IPS-18a (cell line): ENCODE measurements at regions not wholly inside any gene's neighbourhood (a gene's known extent, or its start where the extent isn't known, plus 50 kb on each side); places are given as distances from the start of the nearest gene placed in this dataset.

Source experiments
- H3K27ac ChIP-seq: one replicate; pipeline ENCODE4 v1.5.1; 2013; ENCODE audit warnings: low read length
- H3K27me3 ChIP-seq: one replicate; pipeline ENCODE4 v1.6.1; 2013; ENCODE audit warnings: mild to moderate bottlenecking, low read length; ENCODE audit not compliant: control insufficient read depth, insufficient read depth
- H3K36me3 ChIP-seq: one replicate; pipeline ENCODE4 v1.6.1; 2013; ENCODE audit warnings: low read depth, low read length; ENCODE audit not compliant: control insufficient read depth
- H3K4me1 ChIP-seq: one replicate; pipeline ENCODE4 v1.6.1; 2013; ENCODE audit warnings: low read depth, low read length; ENCODE audit not compliant: control insufficient read depth
- H3K4me3 ChIP-seq: one replicate; pipeline ENCODE4 v1.5.1; 2013; ENCODE audit warnings: low read length
- H3K9ac ChIP-seq: one replicate; pipeline ENCODE4 v1.6.1; 2013; ENCODE audit warnings: mild to moderate bottlenecking, low read length, moderate library complexity
- H3K9me3 ChIP-seq: one replicate; pipeline ENCODE4 v1.6.1; 2013; ENCODE audit warnings: low read depth, low read length; ENCODE audit not compliant: control insufficient read depth

DNA sequence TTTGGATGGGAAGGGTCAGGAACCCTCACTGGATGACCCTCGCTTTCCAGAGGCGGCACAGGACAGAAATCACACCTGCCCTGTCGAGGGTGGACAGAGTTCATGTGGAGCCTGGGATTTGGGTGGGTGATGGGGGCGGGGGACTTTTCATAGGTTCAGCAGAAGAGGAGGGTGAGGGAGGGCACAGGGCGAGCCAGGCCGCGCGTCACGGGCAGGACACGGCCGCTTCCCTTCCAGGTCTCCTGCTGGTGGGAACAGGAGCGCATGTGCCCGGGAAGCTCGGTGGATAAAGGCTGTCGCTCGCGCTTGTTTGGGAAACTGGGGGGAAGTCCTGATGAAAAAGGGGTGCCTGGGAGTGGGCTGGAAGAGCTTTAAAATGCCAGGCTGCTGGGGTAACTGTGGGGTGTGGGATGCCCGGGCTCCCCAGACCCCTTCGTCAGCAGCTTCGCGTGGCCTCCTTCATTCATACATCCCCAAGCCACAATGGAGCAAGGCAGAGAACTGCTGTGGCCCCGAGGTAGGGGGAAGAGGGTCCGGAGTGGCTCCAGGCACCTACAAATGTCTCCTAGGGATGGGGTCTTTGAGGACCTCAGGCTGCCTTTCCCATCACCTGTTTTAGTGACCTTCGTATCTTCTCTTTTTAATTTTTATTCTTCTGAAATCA, 102.2 kb downstream of the DACT2 start:
- Histone ChIP-seq H3K27ac (no peak overlapping the region), H3K9ac (no peak overlapping the region)

DNA sequence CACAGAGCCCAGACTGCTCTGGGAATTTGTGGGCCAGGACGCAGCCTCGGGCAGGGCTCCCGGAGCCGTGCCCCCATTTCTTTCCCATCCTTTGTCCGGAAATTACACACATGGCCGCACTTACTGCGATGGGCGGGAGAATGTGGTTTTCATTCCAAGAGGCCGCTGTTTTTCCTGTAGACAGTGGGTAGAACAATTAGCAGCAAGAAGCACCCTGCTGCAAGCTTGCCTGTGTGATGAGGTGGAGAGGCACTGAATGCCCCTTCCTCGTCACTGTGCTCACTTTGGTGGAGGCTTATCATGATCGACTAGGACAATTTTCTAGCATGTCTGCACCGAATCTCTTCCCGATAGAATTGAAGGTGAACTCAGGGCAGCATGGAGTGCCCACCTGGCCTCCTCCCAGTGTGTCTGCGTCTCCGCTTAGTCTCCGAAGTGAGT, 102.8 kb downstream of the DACT2 start:
- H3K4me1 ChIP-seq: peaks cover 19% of the 10 kb centered on the region
- H3K9me3 ChIP-seq: no peaks in the 10 kb centered on the region
- H3K36me3 ChIP-seq: no peaks in the 10 kb centered on the region
- no peaks in the 10 kb centered on the region for H3K27me3 ChIP-seq
- H3K27ac ChIP-seq: no peak overlapping the region
- H3K4me3 ChIP-seq: no peak overlapping the region
- H3K9ac ChIP-seq: no peak overlapping the region

More for the DNA sequence above, 102.2 kb downstream of the DACT2 start:
- no peak overlapping the region for H3K4me3 ChIP-seq
- no peaks in the 10 kb centered on the region for H3K9me3 ChIP-seq
- H3K36me3 ChIP-seq: no peaks in the 10 kb centered on the region
- peaks cover 19% of the 10 kb centered on the region for H3K4me1 ChIP-seq
- H3K27me3 ChIP-seq: no peaks in the 10 kb centered on the region

DNA sequence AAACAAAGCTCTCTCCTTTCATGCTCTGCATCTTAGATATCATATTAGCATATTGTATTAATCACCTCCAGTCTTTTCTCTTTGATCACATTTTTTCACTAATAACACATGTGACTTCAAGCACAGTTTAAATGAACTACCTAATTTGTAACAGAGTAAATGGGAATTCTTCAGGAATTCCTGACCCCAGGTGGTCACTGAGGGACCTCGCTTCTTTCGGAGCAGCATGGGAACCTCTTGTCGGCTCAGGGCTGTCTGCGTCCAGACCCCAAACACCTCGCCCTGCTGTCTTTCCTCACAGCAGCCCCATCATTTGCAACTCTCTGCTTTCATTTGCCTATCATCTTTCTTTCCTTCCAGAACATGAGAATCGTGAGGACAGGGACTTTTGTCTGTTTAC, 103.5 kb downstream of the DACT2 start:
- H3K27me3 ChIP-seq: no peaks in the 10 kb centered on the region
- no peak overlapping the region for H3K4me3 ChIP-seq
- peaks cover 19% of the 10 kb centered on the region for H3K4me1 ChIP-seq
- H3K36me3 ChIP-seq: no peaks in the 10 kb centered on the region
- no peaks in the 10 kb centered on the region for H3K9me3 ChIP-seq
- H3K9ac ChIP-seq: no peak overlapping the region
- no peak overlapping the region for H3K27ac ChIP-seq

DNA sequence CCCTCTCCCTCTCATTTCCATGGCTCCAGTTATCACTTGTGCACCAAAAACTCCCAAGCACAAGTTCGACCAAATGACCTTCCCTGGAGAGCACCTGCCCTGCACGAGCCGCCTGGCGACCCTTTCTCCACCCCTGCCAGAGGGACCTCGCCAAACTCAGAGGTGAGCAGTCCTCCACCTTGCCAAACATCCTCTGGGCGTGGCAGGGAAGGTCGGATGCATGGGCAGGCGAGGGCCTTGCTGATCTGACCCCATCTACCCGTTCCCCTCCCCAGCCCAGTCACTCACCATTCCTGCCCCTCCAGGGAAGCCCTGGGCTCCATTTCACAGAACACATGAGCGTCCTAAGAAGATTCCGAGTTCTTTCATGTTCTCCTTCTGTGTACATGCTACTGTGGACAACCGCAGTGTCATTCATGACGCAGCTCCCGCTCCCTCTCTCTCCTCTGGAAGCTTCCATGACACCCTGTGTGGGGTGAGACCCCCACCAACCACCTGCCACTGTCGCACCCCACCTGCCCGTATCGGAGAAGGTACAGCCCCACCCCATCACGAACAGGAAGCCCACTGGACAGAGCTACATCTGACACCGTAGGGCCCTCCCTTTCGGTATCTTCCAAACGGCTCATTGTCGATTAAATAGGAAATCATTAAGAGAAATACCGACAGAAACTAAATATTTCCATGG, 104.3 kb downstream of the DACT2 start:
- Histone ChIP-seq H3K27ac (no peak overlapping the region), H3K9me3 (no peaks in the 10 kb centered on the region), H3K27me3 (no peaks in the 10 kb centered on the region), H3K36me3 (no peaks in the 10 kb centered on the region), H3K9ac (no peak overlapping the region), H3K4me1 (peaks cover 20% of the 10 kb centered on the region), H3K4me3 (no peak overlapping the region)

DNA sequence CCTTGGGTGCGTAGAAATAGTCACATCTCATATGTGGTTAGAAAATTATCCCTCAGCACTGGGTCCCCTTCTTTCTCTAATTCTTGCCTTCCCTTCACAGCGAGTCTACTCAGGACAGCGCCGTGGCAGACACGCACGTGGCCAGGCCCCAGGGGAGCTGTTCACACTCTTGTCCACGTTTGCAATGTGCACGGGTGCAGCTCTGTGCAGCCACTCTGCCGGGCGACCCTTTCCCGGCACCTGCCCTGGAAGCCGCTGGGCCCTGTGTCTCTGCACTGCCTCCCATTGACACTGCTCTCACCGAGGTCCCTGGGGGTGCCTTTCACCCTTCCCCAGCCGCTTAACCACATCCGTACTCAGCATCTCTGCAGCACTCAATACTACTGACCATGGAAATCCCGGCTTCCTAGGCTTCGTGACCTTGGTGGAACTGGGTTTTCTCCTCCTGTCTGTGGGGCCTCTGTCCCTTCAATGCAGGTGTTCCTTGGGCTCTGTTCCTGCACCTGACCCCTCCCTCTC, 104.9 kb downstream of the DACT2 start:
- no peaks in the 10 kb centered on the region for H3K36me3 ChIP-seq
- H3K27ac ChIP-seq: no peak overlapping the region
- H3K9ac ChIP-seq: no peak overlapping the region
- H3K4me1 ChIP-seq: peaks cover 26% of the 10 kb centered on the region
- no peaks in the 10 kb centered on the region for H3K27me3 ChIP-seq
- no peak overlapping the region for H3K4me3 ChIP-seq
- no peaks in the 10 kb centered on the region for H3K9me3 ChIP-seq

DNA sequence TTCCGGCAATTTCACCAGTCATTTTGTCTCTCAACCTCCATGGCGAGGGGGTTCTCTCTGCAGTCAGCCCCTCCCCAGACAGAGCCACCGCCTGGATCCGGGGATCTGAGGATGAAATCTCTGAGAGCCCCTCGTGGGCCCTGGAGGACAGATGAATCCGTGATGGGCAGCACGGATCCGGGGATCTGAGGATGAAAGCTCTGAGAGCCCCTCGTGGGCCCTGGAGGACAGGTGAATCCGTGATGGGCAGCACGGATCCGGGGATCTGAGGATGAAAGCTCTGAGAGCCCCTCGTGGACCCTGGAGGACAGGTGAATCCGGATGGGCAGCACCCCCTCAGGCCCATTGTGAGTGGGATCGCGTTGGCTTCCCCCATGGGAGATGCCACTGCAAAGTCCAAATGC, 106.5 kb downstream of the DACT2 start:
- H3K27me3 ChIP-seq: peaks cover 3% of the 10 kb centered on the region
- no peak overlapping the region for H3K27ac ChIP-seq
- H3K36me3 ChIP-seq: no peaks in the 10 kb centered on the region
- H3K4me3 ChIP-seq: no peak overlapping the region
- H3K9me3 ChIP-seq: no peaks in the 10 kb centered on the region
- H3K9ac ChIP-seq: no peak overlapping the region
- peaks cover 32% of the 10 kb centered on the region for H3K4me1 ChIP-seq

DNA sequence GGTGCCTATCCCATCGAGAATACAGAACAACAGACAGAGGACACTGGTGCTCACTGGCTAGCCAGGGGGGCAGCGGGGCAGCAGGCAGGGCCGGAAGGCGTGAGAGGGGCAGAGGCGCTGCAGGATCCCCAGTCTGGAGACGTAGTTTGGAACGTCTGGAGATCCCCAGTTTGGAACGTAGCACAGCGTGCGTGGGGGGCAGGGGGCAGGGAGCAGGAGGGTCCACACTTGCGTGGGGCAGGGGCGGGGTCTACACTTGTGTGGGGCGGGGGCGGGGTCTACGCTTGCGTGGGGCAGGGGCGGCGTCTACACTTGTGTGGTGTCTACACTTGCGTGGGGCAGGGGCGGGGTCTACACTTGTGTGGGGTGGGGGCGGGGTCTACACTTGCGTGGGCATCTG, 107.2 kb downstream of the DACT2 start:
- no peak overlapping the region for H3K27ac ChIP-seq
- H3K4me3 ChIP-seq: no peak overlapping the region
- H3K9ac ChIP-seq: no peak overlapping the region
- peaks cover 32% of the 10 kb centered on the region for H3K4me1 ChIP-seq
- H3K36me3 ChIP-seq: no peaks in the 10 kb centered on the region
- peaks cover 11% of the 10 kb centered on the region for H3K27me3 ChIP-seq
- H3K9me3 ChIP-seq: no peaks in the 10 kb centered on the region

DNA sequence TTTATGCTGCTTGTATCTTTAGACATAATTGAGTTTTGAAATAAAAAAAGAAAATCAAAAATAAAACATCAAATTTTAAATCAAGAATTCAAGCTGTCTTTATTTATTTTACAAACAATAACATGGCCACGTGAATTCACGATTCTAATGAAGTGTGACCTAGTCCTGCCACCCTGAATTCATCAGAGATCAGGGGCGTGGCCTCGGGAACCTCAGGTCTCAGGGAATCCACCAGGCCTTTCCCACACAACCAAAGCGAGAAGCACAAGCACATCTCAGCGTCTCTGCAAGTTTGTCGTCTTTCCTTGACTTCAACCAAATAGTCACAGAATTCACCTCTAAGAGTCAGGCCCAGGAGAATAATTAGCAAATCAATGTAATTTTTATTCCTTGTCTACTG, 107.9 kb downstream of the DACT2 start:
- no peak overlapping the region for H3K9ac ChIP-seq
- H3K9me3 ChIP-seq: no peaks in the 10 kb centered on the region
- H3K4me1 ChIP-seq: peaks cover 27% of the 10 kb centered on the region
- H3K27ac ChIP-seq: no peak overlapping the region
- H3K27me3 ChIP-seq: peaks cover 16% of the 10 kb centered on the region
- H3K4me3 ChIP-seq: no peak overlapping the region
- H3K36me3 ChIP-seq: no peaks in the 10 kb centered on the region

DNA sequence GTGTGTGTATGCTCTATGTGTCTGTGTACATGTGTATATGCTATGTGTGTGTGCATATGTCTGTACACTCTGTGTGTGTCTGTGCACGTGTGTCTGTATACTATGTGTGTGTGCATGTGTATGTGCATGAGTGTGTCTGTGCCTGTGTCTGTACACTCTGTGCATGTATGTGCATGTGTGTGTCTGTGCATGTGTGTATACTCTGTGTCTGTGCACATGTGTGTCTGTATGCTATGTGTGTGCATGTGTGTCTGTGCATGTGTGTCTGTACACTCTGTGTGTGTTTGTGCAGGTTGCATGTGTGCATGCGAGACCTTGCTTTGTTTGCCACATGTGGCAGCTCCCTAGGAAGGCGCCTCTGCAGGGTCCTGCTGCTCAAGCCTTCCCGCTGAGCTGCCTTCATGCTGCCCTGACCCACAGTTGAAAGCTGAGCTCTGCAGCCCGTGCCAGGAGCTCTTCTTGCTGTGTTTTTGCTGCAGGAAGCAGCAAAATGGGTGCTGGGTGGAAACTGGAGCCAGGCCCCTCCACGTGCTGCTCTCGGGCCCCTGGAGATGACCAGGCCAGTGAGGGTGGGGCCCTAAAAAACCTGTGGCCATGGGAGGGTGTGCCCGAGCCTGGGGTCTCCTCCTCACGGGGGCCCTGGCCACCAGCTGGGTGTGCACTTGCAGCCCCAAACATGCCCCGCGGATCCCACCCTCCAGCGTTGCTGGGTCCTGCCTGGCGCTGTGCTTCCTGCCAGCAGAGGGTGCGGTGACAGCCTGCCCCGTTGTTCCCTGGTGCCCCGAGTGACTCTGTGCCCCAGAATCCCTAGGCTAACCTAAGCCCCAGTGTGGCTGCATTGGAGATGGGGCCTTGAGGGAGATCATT, 109.1 kb downstream of the DACT2 start:
- Histone ChIP-seq H3K27me3 (peaks cover 16% of the 10 kb centered on the region), H3K4me1 (peaks cover 15% of the 10 kb centered on the region), H3K9me3 (no peaks in the 10 kb centered on the region), H3K9ac (no peak overlapping the region), H3K36me3 (no peaks in the 10 kb centered on the region), H3K4me3 (no peak overlapping the region), H3K27ac (no peak overlapping the region)

DNA sequence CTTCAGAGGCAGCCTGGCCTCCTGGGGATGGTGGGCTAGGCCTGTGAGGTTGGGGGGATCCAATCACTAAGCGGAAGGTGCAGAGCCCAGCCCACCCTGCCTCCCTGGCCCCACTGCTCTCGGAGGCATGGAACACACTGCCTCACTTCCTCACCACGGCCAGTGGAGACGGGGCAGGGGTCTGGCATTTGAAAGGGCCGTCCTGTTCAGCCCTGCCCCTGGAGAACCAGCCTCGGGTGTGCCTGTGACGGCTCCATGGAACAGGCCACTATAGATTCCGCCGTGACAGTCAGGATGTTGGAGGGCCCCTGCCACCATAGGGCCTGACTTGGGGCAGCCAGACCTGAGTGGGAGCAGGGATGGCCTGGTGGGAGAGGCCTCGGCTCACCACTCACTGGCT, 110.2 kb downstream of the DACT2 start:
- Histone ChIP-seq H3K4me3 (peak overlapping the region; percentile 7), H3K9ac (no peak overlapping the region), H3K4me1 (peaks cover 13% of the 10 kb centered on the region), H3K36me3 (no peaks in the 10 kb centered on the region), H3K9me3 (no peaks in the 10 kb centered on the region), H3K27me3 (peaks cover 16% of the 10 kb centered on the region), H3K27ac (no peak overlapping the region)

DNA sequence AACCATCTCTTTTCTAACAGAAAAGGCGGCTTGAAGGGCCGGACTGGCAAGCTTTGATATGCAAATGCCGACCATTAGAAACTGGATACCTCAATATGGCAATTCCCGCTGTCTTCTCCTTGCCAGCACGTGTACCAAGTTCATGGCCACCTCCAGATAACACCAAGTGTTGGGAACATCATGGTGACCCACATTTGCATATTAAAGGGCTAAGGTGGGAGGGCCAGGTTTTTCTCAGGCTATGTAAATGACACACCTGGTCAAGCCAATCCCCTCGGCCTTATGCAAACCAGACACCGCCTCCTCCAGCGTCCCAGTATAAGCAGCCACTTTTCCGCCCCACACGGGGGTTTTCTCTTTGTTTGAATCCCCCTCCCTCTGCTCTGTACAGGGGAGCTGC, 110.7 kb downstream of the DACT2 start:
- H3K4me1 ChIP-seq: peaks cover 13% of the 10 kb centered on the region

More for the DNA sequence above, 110.7 kb downstream of the DACT2 start:
- Histone ChIP-seq H3K9ac (no peak overlapping the region), H3K9me3 (no peaks in the 10 kb centered on the region), H3K27ac (no peak overlapping the region), H3K4me3 (peak overlapping the region; percentile 7), H3K36me3 (no peaks in the 10 kb centered on the region), H3K27me3 (peaks cover 16% of the 10 kb centered on the region)
